ENCODE measurements at regions not wholly inside any gene's neighbourhood (a gene's known extent, or its start where the extent isn't known, plus 50 kb on each side); places are given as distances from the start of the nearest gene placed in this dataset.

- TF ChIP-seq, protein P1, sequence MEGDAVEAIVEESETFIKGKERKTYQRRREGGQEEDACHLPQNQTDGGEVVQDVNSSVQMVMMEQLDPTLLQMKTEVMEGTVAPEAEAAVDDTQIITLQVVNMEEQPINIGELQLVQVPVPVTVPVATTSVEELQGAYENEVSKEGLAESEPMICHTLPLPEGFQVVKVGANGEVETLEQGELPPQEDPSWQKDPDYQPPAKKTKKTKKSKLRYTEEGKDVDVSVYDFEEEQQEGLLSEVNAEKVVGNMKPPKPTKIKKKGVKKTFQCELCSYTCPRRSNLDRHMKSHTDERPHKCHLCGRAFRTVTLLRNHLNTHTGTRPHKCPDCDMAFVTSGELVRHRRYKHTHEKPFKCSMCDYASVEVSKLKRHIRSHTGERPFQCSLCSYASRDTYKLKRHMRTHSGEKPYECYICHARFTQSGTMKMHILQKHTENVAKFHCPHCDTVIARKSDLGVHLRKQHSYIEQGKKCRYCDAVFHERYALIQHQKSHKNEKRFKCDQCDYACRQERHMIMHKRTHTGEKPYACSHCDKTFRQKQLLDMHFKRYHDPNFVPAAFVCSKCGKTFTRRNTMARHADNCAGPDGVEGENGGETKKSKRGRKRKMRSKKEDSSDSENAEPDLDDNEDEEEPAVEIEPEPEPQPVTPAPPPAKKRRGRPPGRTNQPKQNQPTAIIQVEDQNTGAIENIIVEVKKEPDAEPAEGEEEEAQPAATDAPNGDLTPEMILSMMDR (IDR thresholded peaks at IDR 0.05; ENCODE audit: extremely low read depth, missing control alignments) = no peak
- DNase-seq (ENCODE audit: low spot score) = no peak
Observed at GRCh38 chr2:60623040-60623439, 69.6 kb upstream of the BCL11A start.

DNA sequence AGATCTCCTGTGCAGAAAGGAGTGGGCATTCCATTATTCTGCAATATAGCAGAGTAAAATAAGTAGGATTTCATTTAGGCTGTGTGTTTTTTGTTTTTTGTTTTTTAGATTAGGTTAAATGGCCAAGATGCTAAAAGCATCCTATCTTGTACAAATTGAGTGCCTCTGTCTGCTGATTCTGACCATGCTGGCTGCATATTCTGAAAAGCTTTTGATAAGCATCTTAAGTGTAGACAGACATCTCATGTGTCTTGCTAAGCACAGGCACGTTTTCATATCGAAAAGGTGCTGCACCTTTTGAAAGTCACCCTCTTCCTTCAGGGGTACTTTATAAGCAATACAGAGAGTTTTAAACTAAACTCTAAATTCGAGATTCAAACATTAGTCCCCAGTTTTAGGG lies 74.0 kb upstream of the BCL11A start:
- no peak for DNase-seq (ENCODE audit: low spot score)
- TF ChIP-seq, protein P1 (IDR thresholded peaks at IDR 0.05; ENCODE audit: extremely low read depth, missing control alignments) = no peak

GRCh38 chr2:60628026-60628425 lies 74.6 kb upstream of the BCL11A start:
- TF ChIP-seq, protein P1 (IDR thresholded peaks at IDR 0.05; ENCODE audit: extremely low read depth, missing control alignments) = no peak
- no peak for DNase-seq (ENCODE audit: low spot score)

DNA sequence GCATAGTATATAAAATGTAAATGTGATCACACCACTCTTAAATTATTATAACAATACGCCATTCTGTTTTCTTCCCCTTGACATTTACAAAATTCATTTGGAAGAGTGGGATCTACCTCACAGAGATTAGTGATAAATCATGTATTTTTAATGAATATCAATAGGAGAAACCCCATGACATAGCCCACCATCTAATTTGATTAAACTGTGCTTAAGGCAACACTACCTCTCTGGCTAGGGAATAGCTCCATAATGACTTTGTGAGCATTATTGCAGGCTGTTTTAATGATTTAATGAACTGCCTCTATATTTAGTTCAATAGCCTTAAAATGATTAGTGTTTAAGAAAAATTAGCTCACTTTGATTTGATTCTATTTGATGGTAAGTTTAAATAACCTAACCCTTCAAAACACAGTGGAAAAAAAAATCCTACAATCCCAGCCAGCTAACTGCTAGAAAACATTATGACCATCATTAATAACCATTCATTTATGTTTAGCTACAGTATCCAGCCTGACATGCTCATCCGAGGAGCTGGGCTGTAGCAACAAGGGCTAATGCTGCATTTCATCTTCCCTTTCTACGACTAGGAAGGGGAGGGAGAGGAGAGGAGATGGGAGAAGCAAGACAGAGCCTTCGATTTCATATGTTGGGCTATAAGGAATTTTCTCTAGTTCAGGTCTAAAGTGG lies 75.3 kb upstream of the BCL11A start:
- DNase-seq (ENCODE audit: low spot score) = no peak
- TF ChIP-seq, protein P1 (IDR thresholded peaks at IDR 0.05; ENCODE audit: extremely low read depth, missing control alignments) = no peak

- no peak for DNase-seq (ENCODE audit: low spot score)
- TF ChIP-seq, protein P1 (IDR thresholded peaks at IDR 0.05; ENCODE audit: extremely low read depth, missing control alignments) = no peak
Observed at GRCh38 chr2:60629305-60629662, 75.8 kb upstream of the BCL11A start.

DNA sequence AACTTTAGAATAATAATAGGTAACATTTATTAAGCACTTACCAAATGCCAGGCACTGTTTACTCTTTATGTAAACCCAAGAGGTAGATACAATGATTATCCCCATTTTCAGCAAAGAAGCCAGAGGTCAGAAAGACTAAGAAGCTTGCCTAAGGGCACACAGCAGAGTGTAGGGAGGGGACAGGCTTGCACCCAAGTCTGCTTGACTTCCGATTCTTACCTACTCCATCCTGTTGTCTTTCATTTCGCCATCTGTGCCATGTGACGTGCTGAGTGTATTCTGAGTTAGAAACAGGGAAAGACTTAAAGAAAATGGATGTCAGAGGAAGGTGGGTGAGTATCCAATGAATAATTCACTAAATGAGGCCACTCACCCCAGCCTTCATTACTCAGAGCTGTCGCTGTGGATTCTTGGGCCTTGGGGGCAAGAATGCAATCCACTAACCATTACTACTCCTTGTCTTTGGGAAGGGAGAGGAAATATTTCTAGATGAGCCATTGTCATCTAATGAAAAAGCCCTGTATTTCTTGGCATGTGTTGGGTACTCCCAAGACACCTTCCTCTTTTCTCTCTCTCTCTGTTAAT lies 76.4 kb upstream of the BCL11A start:
- TF ChIP-seq, protein P1 (IDR thresholded peaks at IDR 0.05; ENCODE audit: extremely low read depth, missing control alignments) = no peak
- no peak for DNase-seq (ENCODE audit: low spot score)

- TF ChIP-seq, protein P1 (IDR thresholded peaks at IDR 0.05; ENCODE audit: extremely low read depth, missing control alignments) = no peak
- DNase-seq (ENCODE audit: low spot score) = no peak
Observed at GRCh38 chr2:60633615-60634014, 80.2 kb upstream of the BCL11A start.

All from GM20000 (cell line).